Keratinocyte (primary cell): ENCODE measurements at regions not wholly inside any gene's neighbourhood (a gene's known extent, or its start where the extent isn't known, plus 50 kb on each side); places are given as distances from the start of the nearest gene placed in this dataset.

Source experiments
- EZH2 ChIP-seq: IDR thresholded peaks from one replicate; pipeline ENCODE4 v1.6.1; 2012; ENCODE audit warnings: inconsistent platforms, mild to moderate bottlenecking, low read length, moderate library complexity
- TF ChIP-seq, protein P1 (sequence below), 3 experiments: IDR thresholded peaks in 1 of 3; conservative IDR thresholded peaks in 1 of 3; optimal IDR thresholded peaks in 1 of 3; 2 replicates in 2 of 3; 3 replicates in 1 of 3; pipeline versions ENCODE3 to v1.5.1; 2011; ENCODE audit warnings: low read length in 3 of 3, mild to moderate bottlenecking in 3 of 3, moderate library complexity in 2 of 3, control low read depth in 1 of 3, inconsistent platforms in 1 of 3; ENCODE audit not compliant: insufficient read depth in 2 of 3; ENCODE audit errors: extremely low read depth in 1 of 3

DNA sequence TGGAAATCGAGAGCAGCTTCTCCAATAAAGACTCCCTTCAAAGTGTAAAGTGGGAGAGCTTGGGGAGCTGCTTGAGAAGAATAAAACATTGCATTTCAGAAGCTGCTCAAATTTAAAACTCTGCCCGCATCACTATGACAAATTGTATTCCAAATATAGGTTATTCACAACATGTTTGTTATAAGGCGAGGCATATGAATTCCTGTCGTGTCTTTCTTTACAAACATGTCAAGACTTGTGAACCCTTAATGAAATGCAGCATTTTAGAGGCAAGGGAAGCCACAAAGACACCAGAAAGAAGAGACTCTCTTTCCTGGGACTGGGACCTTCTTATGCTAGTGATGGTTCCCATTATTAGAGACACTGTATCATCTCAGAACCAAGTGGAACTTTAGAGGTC lies 311.2 kb downstream of the DHX15 start:
- TF ChIP-seq, protein P1, sequence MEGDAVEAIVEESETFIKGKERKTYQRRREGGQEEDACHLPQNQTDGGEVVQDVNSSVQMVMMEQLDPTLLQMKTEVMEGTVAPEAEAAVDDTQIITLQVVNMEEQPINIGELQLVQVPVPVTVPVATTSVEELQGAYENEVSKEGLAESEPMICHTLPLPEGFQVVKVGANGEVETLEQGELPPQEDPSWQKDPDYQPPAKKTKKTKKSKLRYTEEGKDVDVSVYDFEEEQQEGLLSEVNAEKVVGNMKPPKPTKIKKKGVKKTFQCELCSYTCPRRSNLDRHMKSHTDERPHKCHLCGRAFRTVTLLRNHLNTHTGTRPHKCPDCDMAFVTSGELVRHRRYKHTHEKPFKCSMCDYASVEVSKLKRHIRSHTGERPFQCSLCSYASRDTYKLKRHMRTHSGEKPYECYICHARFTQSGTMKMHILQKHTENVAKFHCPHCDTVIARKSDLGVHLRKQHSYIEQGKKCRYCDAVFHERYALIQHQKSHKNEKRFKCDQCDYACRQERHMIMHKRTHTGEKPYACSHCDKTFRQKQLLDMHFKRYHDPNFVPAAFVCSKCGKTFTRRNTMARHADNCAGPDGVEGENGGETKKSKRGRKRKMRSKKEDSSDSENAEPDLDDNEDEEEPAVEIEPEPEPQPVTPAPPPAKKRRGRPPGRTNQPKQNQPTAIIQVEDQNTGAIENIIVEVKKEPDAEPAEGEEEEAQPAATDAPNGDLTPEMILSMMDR (optimal IDR thresholded peaks at IDR 0.05 in 1 of 3, IDR thresholded peaks at IDR 0.05 in 1 of 3, conservative IDR thresholded peaks at IDR 0.05 in 1 of 3; ENCODE audit: extremely low read depth in 1 of 3, insufficient read depth in 2 of 3, low read length in 3 of 3): no peak
- no peak for TF ChIP-seq EZH2
